Stimulated activated CD8-positive, alpha-beta memory T cell treated with anti-CD3 and anti-CD28 coated beads, Interleukin-7, amount 100 ng/mL, for 24 hours (primary cell): ENCODE measurements at regions not wholly inside any gene's neighbourhood (a gene's known extent, or its start where the extent isn't known, plus 50 kb on each side); places are given as distances from the start of the nearest gene placed in this dataset.

Experiments used
- DNase-seq: peaks from one replicate; pipeline ENCODE4 v3.0.0-alpha.2; 2020; ENCODE audit warnings: low read depth

DNA sequence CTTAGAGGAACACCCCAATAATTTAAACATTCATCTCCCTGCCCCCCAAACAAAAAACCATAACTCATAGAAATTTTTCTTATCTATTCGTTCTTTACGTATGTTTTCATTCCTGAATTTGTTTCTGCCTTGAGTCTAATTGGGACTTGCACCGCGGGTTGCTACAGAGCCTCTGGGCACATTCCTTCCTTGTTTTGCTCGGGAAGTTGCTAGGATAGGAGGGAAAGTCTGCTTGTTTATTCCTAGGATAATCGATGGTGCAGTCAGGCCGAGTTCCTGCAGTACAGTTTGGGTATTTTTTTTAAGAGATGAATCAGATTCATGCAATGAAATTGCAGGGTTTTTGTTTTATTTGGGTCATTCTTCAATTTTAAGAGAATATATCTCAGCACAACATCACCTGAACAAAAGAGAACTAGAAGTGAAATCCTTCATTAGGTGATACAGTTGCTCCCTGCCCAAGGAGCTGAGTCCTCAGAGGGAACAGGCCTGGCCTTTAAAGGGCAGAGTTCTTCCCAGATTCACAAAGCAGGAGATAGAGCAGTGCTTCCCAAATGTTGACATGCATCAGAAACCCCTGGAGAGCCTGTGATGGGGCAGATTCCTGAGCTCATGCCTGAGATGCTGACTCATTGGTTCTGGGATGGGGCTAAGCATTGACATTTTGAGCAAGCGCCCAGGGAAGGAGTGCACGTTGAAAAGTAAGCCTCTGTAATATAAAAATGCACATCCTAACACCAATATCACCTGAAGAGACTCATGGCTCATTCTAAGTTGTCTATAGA is 114.9 kb upstream of the FAM9B start:
- DNase-seq, result no peak

GRCh38 chrX:9149501-9150245 is 115.7 kb upstream of the FAM9B start:
- no peak for DNase-seq

- DNase-seq, result no peak
Measured at GRCh38 chrX:9151772-9152307, 117.9 kb upstream of the FAM9B start.

- DNase-seq, result no peak
Measured at GRCh38 chrX:9153300-9153699, 119.4 kb upstream of the FAM9B start.

DNA sequence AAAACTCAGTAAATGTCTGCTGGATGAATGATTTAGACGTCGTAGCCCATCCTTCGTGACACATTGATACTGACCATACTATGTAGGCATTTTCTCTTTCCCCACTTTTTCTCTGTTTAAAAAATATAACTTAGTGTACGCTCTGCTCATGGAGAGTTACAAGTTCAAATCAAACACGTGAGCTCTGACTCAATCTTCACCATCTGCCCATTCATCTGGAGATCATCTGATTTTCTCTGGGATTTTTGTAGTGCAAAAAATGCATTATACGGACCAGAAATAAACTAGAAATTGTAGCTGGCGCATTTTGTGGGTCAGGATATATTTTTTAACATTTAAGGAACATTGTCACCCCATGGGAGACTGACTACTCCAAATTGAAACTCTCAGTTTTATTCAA is 124.7 kb upstream of the FAM9B start:
- no peak for DNase-seq

GRCh38 chrX:9160698-9161329 is 126.9 kb upstream of the FAM9B start:
- DNase-seq, result no peak

GRCh38 chrX:9162698-9163097 is 128.8 kb upstream of the FAM9B start:
- DNase-seq, result no peak

GRCh38 chrX:9163214-9163709 is 129.3 kb upstream of the FAM9B start:
- DNase-seq, result no peak

GRCh38 chrX:9164086-9164485 is 130.2 kb upstream of the FAM9B start:
- DNase-seq, result no peak

- no peak for DNase-seq
Measured at GRCh38 chrX:9164533-9165426, 130.9 kb upstream of the FAM9B start.

DNA sequence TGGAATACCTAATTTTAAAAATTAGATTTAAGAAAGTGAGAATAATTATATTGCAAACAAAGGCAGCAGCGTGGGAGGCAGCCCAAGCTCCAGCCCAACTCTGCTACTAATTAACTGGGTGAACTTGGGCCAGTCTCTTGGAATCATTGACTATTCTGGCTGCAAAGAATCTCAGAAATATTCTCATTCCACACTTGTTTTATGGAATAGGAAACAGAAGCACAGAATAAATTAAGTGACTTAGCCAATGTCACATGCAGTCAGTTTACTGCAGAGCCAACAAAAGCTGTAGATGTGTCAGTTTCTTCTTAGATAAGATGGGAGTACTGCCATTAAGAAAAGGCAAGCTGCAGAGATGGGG is 132.6 kb upstream of the FAM9B start:
- DNase-seq, result no peak

DNA sequence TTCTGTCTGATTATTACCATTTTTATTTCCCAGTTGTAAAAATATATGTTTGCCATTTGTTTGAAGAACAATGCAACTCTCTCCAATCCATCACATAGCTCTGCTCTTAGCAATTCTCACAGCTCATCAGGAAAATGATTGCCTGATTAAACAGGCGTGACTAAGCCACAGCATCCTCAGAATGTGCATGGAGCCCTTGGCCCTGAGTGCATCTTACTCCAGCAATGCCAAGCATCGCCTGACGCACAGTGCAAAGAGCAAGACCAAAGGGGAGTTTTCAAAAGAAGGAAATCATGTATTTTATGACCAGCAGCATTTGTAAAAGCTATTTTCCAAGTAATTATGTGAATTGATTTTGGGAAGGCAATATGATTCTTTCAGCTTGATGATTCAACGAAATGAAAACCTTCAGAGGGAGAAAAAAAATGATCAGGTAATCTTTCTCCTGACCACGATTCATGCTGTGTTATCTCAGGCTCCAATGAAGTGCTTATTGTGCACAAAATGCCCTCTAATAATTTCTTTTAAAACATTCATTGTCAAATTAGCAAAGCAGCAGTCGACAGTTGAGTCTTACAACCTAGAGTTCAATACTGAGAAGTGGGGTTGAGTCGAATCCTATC is 138.0 kb upstream of the FAM9B start:
- no peak for DNase-seq

DNA sequence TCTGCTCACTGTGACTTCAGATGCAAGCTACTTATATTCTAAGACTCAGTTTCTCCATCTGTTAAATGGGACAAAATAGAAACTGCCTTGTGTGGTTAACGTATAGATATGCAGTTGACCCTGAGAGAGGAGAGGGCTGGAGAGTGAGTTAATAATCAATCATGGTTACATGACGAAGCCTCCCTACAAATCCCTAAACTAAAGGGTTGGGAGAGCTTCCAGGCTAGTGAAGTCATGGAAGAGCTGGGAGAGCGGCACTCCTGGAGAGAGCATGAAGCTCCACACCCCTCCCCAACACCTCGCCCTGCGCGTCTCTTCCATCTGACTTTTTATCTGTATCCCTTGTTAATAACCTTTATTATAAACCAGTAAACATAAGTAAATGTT is 138.5 kb upstream of the FAM9B start:
- DNase-seq, result no peak

DNA sequence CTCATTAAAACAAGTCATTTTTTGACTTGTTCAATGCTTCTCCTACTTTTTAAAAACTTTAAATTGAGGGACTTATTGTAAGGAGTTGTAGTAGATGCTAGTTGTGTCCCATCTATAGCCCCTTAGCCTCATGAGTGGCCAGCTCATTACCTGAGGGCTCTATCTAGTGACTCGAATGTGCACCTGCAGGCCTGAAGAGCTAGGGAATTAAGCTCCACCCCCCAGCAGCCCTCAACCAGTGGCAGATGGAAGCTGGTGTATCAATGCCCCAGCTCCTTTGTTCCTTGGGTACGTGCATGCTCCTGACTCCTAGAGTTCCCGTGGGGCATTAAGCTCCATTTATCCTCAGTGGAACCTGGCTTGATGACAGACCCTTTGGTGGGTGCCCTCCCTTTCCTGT is 146.7 kb upstream of the FAM9B start:
- DNase-seq, result no peak

DNA sequence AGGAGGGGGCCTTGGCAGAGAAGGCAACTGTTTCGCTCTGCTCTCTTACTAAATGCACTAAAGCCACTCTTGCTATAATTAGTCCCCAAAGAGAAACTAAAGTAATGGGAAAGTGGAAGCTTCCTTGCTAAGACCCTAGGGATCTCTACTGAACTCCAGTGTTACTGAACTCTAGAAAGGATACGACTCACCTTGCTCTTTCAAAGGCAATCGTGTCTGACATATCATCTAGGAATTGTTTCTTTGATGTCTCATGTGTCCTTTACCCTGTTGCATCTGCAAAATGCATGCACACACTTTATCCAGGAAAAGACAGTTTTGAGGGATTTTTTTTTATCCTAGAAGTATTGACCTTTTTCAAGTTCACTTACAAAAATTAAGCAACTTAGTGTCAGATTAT is 148.1 kb upstream of the FAM9B start:
- no peak for DNase-seq

GRCh38 chrX:9183481-9183880 is 149.6 kb upstream of the FAM9B start:
- DNase-seq, result no peak

- no peak for DNase-seq
Measured at GRCh38 chrX:9184211-9184610, 150.3 kb upstream of the FAM9B start.

DNA sequence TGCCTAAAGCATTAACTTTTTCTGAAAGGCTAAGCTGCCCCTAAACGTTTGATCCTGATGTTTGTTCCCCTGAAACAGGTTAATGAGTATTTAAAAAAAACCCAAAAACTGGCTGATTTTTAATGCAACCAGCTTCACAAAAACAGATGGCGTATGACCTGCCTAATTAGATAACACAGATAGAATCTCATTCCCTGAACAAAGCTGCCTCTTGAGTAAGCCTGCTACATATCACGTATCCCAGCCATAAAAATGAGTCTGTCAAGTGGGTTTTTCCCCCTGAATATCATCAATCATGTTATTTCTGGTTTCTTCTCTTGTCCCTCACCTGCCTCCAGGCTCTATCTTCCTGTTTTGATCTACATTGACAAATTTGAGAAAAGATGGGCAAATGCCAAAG is 154.2 kb upstream of the FAM9B start:
- no peak for DNase-seq

DNA sequence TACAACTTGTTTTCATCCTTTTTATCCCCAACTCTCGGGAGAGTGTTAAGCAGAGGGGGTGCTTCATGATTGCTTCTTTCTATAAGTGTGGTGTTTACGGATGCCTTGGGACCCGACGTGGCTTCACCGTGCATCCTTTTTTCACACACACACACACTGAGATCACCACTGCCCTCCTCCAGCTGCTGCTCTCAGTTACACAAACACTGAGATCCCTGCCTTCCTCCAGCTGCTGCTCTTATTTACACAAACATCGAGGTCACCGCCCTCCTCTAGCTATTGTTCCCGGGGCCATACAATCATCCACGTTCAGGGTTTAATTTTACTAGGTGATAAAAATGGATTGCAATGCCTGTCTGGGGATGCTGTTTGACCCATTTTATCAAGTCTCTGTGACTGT is 155.4 kb upstream of the FAM9B start:
- no peak for DNase-seq

- DNase-seq, result no peak
Measured at GRCh38 chrX:9191392-9191791, 157.5 kb upstream of the FAM9B start.

- no peak for DNase-seq
Measured at GRCh38 chrX:9195199-9195880, 161.4 kb upstream of the FAM9B start.
